Nucleus accumbens (tissue), 56 donors: ENCODE measurements at regions not wholly inside any gene's neighbourhood (a gene's known extent, or its start where the extent isn't known, plus 50 kb on each side); places are given as distances from the start of the nearest gene placed in this dataset.
"Not testable (repeated sequence)": the region's sequence is repeated elsewhere in the genome, so short reads cannot be mapped to it uniquely, and the experiment has no call there.

Source experiments
- DNase-seq, 56 donors: peaks; one replicate each; lab custom pipeline; 2025; lab: John Stamatoyannopoulos, UW

- no peak for DNase-seq
Measured at GRCh38 chr12:84165998-84166571, 746.5 kb downstream of the SLC6A15 start.

GRCh38 chr12:84161296-84161695, 751.3 kb downstream of the SLC6A15 start:
- no peak for DNase-seq

GRCh38 chr12:84159260-84159659, 753.3 kb downstream of the SLC6A15 start:
- DNase-seq: no peak

GRCh38 chr12:84157170-84157569, 755.4 kb downstream of the SLC6A15 start:
- DNase-seq: no peak

- DNase-seq: not testable (repeated sequence)
Measured at GRCh38 chr12:84154991-84155930, 757.3 kb downstream of the SLC6A15 start.

GRCh38 chr12:84154439-84154990, 758.1 kb downstream of the SLC6A15 start:
- not testable (repeated sequence) for DNase-seq

GRCh38 chr12:84150201-84150600, 762.4 kb downstream of the SLC6A15 start:
- DNase-seq: no peak

GRCh38 chr12:84148335-84148734, 764.3 kb downstream of the SLC6A15 start:
- no peak for DNase-seq

- no peak for DNase-seq
Measured at GRCh38 chr12:84136862-84137367, 775.7 kb downstream of the SLC6A15 start.

- DNase-seq: no peak
Measured at GRCh38 chr12:84135586-84136279, 776.9 kb downstream of the SLC6A15 start.

- no peak for DNase-seq
Measured at GRCh38 chr12:84134797-84135366, 777.7 kb downstream of the SLC6A15 start.

GRCh38 chr12:84131076-84131475, 781.5 kb downstream of the SLC6A15 start:
- DNase-seq: no peak

GRCh38 chr12:84128117-84128991, 784.2 kb downstream of the SLC6A15 start:
- no peak for DNase-seq

- DNase-seq: no peak
Measured at GRCh38 chr12:84124211-84124610, 788.4 kb downstream of the SLC6A15 start.

GRCh38 chr12:84117190-84117589, 795.4 kb downstream of the SLC6A15 start:
- no peak for DNase-seq

- DNase-seq: no peak
Measured at GRCh38 chr12:84113666-84114065, 798.9 kb downstream of the SLC6A15 start.

GRCh38 chr12:84103886-84104285, 808.7 kb downstream of the SLC6A15 start:
- DNase-seq: not testable (repeated sequence)

GRCh38 chr12:84101963-84102362, 810.6 kb downstream of the SLC6A15 start:
- not testable (repeated sequence) for DNase-seq

GRCh38 chr12:84099591-84099990, 813.0 kb downstream of the SLC6A15 start:
- not testable (repeated sequence) for DNase-seq
